AG09319 (cell line): ENCODE measurements at regions not wholly inside any gene's neighbourhood (a gene's known extent, or its start where the extent isn't known, plus 50 kb on each side); places are given as distances from the start of the nearest gene placed in this dataset.

Experiments used
- DNase-seq: peaks from one replicate; pipeline ENCODE4 v3.0.0-alpha.2; 2010; ENCODE audit warnings: low read depth; ENCODE audit errors: extremely low read depth
- CTCF ChIP-seq: IDR thresholded peaks from 2 replicates; pipeline ENCODE4 v1.5.1; 2011; ENCODE audit warnings: low read depth, mild to moderate bottlenecking, inconsistent platforms, low read length, moderate library complexity

GRCh38 chr1:56403321-56403720 is 176.0 kb downstream of the PLPP3 start:
- DNase-seq: no peak

GRCh38 chr1:56401191-56401590 is 178.2 kb downstream of the PLPP3 start:
- no peak for TF ChIP-seq CTCF
- DNase-seq: no peak

More at GRCh38 chr1:56403321-56403720, 176.0 kb downstream of the PLPP3 start:
- TF ChIP-seq CTCF: no peak

GRCh38 chr1:56400526-56400925 is 178.8 kb downstream of the PLPP3 start:
- no peak for TF ChIP-seq CTCF
- no peak for DNase-seq

GRCh38 chr1:56399795-56400194 is 179.6 kb downstream of the PLPP3 start:
- no peak for TF ChIP-seq CTCF
- no peak for DNase-seq

- no peak for DNase-seq
- no peak for TF ChIP-seq CTCF
These were observed 180.0 kb downstream of the PLPP3 start for GRCh38 chr1:56399326-56399725.

- TF ChIP-seq CTCF: no peak
These were observed 181.5 kb downstream of the PLPP3 start for GRCh38 chr1:56397811-56398231.

GRCh38 chr1:56397409-56397808 is 182.0 kb downstream of the PLPP3 start:
- TF ChIP-seq CTCF: no peak
- peak; percentile 23 for DNase-seq

More at GRCh38 chr1:56397811-56398231, 181.5 kb downstream of the PLPP3 start:
- DNase-seq: peak; percentile 47
